GM12865 (cell line): ENCODE measurements at regions not wholly inside any gene's neighbourhood (a gene's known extent, or its start where the extent isn't known, plus 50 kb on each side); places are given as distances from the start of the nearest gene placed in this dataset.

Experiments
- DNase-seq: peaks from one replicate; pipeline ENCODE4 v3.0.0; 2010; ENCODE audit warnings: low read depth
- H3K4me3 ChIP-seq: 2 replicates; pipeline ENCODE4 v1.5.1; 2011; ENCODE audit warnings: mild to moderate bottlenecking, low read depth, low read length, control low read depth
- CTCF ChIP-seq: IDR thresholded peaks from 2 replicates; pipeline ENCODE4 v1.5.1; 2011; ENCODE audit warnings: low read length, control low read depth, low read depth, inconsistent platforms; ENCODE audit not compliant: insufficient read depth; ENCODE audit errors: missing control alignments

- no peak overlapping the region for H3K4me3 ChIP-seq
- no peak for TF ChIP-seq CTCF
- DNase-seq, result no peak
Measured at GRCh38 chr13:47025791-47026447, 129.1 kb upstream of the HTR2A start.

GRCh38 chr13:47019977-47020376 lies 123.1 kb upstream of the HTR2A start:
- no peak for TF ChIP-seq CTCF

GRCh38 chr13:47017476-47017875 lies 120.6 kb upstream of the HTR2A start:
- no peak for DNase-seq
- no peak for TF ChIP-seq CTCF
- H3K4me3 ChIP-seq, result no peak overlapping the region

More at GRCh38 chr13:47019977-47020376, 123.1 kb upstream of the HTR2A start:
- DNase-seq, result no peak
- no peak overlapping the region for H3K4me3 ChIP-seq

GRCh38 chr13:47008318-47008717 lies 111.5 kb upstream of the HTR2A start:
- DNase-seq, result no peak
- H3K4me3 ChIP-seq, result no peak overlapping the region
- TF ChIP-seq CTCF, result no peak

- no peak for TF ChIP-seq CTCF
- no peak overlapping the region for H3K4me3 ChIP-seq
- no peak for DNase-seq
Measured at GRCh38 chr13:47005756-47006414, 109.0 kb upstream of the HTR2A start.

GRCh38 chr13:47004540-47004939 lies 107.7 kb upstream of the HTR2A start:
- no peak for DNase-seq

More at GRCh38 chr13:47004540-47004939, 107.7 kb upstream of the HTR2A start:
- H3K4me3 ChIP-seq, result no peak overlapping the region
- TF ChIP-seq CTCF, result no peak
